ENCODE measurements at regions not wholly inside any gene's neighbourhood (a gene's known extent, or its start where the extent isn't known, plus 50 kb on each side); places are given as distances from the start of the nearest gene placed in this dataset.

DNA sequence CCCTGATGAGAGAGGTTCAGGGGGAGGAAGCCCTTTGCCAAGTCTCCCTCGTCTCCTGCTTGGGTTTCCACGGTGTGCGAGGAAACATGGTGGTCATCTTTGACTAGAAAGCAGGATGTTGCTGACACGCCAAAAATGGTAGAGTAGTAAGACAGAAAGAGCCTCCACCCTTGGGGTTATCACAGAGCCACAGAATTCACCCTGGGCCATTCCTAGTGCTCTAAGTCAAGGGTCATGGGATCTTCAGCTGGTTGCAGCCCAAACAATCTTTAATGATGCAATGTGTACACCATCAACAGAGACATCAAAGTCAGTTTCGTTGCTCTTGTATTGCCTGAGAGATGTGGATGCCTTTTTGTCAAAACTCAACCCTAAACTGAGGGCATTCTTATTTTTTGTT, 201.9 kb downstream of the LY86 start:
- FAIRE-seq (no peak), DNase-seq (ENCODE audit: insufficient read length) (no peak)
- no peak for TF ChIP-seq POLR2A (IDR thresholded peaks at IDR 0.05; ENCODE audit: low read depth, low read length)
- no peak for TF ChIP-seq POLR2AphosphoS5 (IDR thresholded peaks at IDR 0.05; ENCODE audit: low read depth, low read length)
- no peak for TF ChIP-seq TAF1 (IDR thresholded peaks at IDR 0.05; ENCODE audit: borderline replicate concordance, low read depth, low read length)

DNA sequence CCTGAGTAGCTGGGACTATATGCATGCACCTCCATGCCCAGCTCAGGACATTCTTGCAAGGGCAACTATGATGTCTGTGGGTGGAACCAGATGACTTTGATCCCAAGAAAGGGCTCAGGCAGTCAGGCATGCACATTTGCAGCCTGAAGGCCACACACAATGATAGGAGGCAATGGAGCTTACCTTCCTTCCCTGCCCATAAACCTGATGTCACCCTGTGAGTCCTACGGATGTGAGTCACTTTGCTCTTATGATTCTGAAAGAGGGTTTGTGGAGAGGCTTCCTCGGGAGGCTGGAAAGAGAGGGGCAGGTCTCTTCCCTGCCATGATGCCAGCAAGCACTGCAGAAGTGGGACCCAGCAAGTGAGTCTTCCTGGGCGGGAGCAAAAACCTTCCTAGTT, 202.4 kb downstream of the LY86 start:
- DNase-seq (ENCODE audit: insufficient read length) (no peak), FAIRE-seq (no peak)
- TF ChIP-seq POLR2AphosphoS5 (IDR thresholded peaks at IDR 0.05; ENCODE audit: low read depth, low read length) = no peak
- no peak for TF ChIP-seq POLR2A (IDR thresholded peaks at IDR 0.05; ENCODE audit: low read depth, low read length)
- no peak for TF ChIP-seq TAF1 (IDR thresholded peaks at IDR 0.05; ENCODE audit: borderline replicate concordance, low read depth, low read length)

DNA sequence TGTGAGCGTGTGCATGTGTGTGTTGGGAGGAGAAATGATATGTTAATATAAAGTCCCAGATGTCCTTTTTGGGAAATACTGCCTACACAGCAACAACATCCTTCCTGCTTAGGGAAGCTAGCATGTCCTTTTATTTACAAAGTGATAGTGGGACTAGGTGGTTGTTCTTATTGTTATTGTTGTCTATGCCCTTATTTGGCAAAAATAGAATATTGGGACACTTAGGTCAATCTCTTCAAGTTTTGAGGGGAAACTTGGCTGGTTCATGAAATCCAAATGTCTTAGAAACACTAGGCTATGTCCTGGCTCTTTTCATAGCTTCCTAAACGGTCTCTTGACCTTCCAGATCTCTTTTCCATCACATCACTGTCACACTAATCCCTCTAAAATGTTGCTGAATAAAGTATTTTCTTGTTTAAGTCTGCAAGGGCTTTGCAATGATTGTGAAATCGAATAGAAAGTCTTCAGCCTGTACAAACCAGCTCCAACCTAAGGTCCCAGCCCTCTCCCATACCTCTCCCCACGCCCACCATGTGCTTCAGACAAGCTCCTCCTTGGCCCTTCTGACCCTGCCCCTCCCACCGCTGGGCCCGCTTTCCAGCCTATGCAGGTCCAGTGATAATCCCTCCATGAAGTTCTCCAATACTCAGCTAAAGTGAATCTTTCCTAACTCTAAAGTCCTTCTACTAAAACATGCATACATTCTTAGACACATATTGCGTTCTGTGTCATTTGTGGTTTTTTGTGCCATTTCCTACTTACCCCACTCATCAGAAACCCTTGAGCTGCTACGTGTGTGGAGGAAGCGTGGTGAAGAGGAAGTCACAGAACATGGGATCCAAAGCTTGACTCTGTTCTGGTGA, 205.1 kb downstream of the LY86 start:
- peak; percentile 50 for FAIRE-seq
- DNase-seq (ENCODE audit: insufficient read length) = no peak
- no peak for TF ChIP-seq TAF1 (IDR thresholded peaks at IDR 0.05; ENCODE audit: borderline replicate concordance, low read depth, low read length)
- no peak for TF ChIP-seq POLR2AphosphoS5 (IDR thresholded peaks at IDR 0.05; ENCODE audit: low read depth, low read length)
- no peak for TF ChIP-seq POLR2A (IDR thresholded peaks at IDR 0.05; ENCODE audit: low read depth, low read length)

DNA sequence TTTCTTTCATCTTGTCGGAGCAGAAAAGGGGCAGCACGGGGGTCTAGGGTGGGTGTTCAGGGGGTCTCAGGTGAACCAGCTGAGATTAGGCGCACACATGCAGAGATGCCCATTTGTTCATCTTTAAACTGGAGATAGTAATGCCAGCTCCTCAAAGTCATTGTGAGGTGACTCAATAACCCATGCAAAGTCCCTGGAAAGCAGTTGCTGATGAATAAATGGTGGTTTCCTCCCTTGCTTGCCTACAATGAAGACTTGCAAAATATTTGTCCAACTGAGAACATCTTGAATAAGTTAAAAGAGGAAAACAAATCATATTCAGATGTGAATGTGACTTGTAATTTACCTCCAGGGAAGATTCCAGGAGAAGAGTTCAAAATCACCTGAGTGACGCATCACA, 206.9 kb downstream of the LY86 start:
- TF ChIP-seq TAF1 (IDR thresholded peaks at IDR 0.05; ENCODE audit: borderline replicate concordance, low read depth, low read length) (no peak), POLR2A (IDR thresholded peaks at IDR 0.05; ENCODE audit: low read depth, low read length) (no peak), POLR2AphosphoS5 (IDR thresholded peaks at IDR 0.05; ENCODE audit: low read depth, low read length) (no peak)
- DNase-seq (ENCODE audit: insufficient read length) (no peak), FAIRE-seq (no peak)

DNA sequence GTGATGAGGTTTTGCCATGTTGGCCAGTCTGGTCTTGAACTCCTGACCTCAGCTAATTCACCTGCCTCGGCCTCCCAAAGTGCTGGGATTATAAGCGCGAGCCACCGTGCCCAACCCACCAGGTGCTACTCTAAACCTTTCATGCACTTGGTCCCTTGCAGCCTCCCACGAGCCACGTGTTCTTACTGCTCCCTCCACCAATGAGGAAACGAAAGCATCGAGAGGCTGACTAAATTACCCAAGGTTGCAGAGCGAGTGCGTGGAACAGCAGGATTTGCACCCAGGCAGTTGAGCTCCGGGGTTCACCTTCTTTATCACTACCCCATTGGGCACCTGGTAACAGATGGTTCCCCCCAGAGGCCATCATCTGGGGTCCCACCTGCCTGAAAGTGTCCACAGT, 208.3 kb downstream of the LY86 start:
- TF ChIP-seq POLR2A (IDR thresholded peaks at IDR 0.05; ENCODE audit: low read depth, low read length) (no peak), TAF1 (IDR thresholded peaks at IDR 0.05; ENCODE audit: borderline replicate concordance, low read depth, low read length) (no peak), POLR2AphosphoS5 (IDR thresholded peaks at IDR 0.05; ENCODE audit: low read depth, low read length) (no peak)
- no peak for DNase-seq (ENCODE audit: insufficient read length)
- no peak for FAIRE-seq

DNA sequence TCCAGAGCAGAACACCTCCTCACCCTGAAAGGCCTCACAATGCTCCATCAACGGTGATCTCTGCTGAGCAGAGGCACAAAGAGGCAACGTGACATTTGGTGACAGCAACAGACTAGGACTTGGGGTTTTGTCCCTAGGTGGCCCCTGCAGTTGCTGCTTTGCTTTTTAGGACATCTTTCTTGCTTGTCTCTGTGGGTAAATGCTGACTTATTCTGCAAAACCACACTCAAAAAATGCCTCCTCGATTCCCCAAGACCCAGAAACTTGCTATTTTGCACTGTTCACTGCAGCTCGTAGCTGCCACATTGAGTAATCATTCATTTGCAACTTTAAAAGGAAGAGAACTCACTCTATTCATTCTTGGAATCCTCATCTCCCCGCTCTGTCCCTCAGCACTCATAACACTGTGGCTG, 209.9 kb downstream of the LY86 start:
- DNase-seq (ENCODE audit: insufficient read length) (no peak), FAIRE-seq (peak; percentile 89)
- no peak for TF ChIP-seq POLR2A (IDR thresholded peaks at IDR 0.05; ENCODE audit: low read depth, low read length)
- TF ChIP-seq TAF1 (IDR thresholded peaks at IDR 0.05; ENCODE audit: borderline replicate concordance, low read depth, low read length) = no peak
- no peak for TF ChIP-seq POLR2AphosphoS5 (IDR thresholded peaks at IDR 0.05; ENCODE audit: low read depth, low read length)

DNA sequence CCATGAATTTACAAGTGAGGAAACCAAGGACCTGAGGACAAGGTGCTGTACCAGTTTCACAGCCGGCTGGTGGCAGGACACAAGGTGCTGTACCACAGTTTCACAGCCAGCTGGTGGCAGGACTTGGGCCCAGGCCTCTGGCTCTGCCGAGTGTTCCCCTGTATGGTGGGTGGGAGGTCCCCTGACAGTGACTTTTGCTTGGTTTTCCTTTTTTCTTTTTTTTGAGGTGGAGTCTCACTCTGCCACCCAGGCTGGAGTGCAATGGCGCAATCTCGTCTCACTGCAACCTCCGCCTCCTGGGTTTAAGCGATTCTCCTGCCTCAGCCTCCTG, 212.4 kb downstream of the LY86 start:
- TF ChIP-seq POLR2AphosphoS5 (IDR thresholded peaks at IDR 0.05; ENCODE audit: low read depth, low read length) (no peak), POLR2A (IDR thresholded peaks at IDR 0.05; ENCODE audit: low read depth, low read length) (no peak), TAF1 (IDR thresholded peaks at IDR 0.05; ENCODE audit: borderline replicate concordance, low read depth, low read length) (no peak)
- no peak for FAIRE-seq
- DNase-seq (ENCODE audit: insufficient read length) = no peak

DNA sequence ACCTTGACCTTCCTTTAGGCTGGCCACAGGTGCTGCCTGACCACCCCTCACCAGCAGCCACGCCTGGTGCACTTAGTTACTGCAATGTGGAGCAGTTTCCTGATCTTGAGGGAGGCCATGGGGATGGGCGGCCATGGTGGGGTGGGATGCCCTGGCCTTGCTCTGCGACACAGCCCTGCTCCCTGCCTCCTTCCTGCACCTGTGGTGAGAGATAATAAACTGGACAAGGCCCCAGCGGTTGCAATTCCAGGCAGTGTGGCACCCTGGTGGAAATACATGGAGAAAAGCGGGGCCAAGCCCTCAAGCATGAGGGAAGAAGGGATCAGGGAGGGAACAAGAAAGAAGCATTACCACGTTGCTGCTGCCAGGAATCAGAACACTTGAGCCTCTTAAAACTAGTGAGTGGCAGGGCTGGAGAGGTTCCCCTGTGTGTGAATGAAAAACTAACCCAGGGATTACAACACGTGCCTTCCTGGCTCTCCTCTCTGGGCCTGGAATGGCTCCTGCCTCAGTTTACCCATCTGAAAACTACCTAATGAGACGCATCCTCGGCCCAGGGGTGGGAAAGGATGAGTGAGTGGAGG, 213.2 kb downstream of the LY86 start:
- TF ChIP-seq TAF1 (IDR thresholded peaks at IDR 0.05; ENCODE audit: borderline replicate concordance, low read depth, low read length) (no peak), POLR2AphosphoS5 (IDR thresholded peaks at IDR 0.05; ENCODE audit: low read depth, low read length) (no peak), POLR2A (IDR thresholded peaks at IDR 0.05; ENCODE audit: low read depth, low read length) (no peak)
- FAIRE-seq (no peak), DNase-seq (ENCODE audit: insufficient read length) (no peak)

DNA sequence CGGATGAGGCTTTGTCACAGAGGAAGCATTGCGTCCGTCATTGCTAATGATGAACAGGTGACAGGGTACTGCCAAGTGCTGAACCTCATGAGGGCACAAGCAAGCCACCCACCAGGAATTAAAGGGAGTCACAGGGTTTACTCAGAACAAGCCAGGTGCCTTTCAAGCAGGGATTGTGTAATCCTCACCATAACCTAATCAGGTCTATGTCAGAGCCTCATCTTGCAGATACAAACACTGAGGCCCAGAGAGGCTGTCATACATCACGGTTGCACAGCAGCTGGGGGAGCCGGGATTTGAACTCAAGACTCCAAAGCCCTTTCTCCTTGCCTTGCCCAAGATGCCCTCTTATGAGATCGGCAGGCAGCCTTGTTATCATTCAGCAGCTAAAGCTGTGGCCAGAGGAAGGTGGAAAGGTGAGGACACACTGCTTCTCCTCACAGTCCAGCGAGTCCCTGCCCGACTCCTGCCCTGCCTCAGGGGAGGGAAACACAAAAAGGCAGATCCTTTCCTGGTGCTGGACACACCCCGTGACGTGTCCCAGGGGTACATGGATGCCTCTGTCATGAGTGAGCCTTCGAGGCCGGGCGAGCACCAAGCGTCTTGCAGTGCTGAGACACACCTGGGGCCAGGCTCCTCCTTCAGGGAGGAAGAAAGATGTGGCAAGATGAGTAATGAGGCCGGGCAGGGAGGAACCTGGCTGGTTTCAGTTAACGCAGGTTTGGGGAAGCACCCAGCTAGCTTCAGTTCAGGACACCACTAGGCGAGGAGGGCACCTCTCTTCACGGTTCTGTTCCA, 214.9 kb downstream of the LY86 start:
- FAIRE-seq (peak; percentile 89), DNase-seq (ENCODE audit: insufficient read length) (peak; percentile 67)
- TF ChIP-seq POLR2AphosphoS5 (IDR thresholded peaks at IDR 0.05; ENCODE audit: low read depth, low read length) (no peak), POLR2A (IDR thresholded peaks at IDR 0.05; ENCODE audit: low read depth, low read length) (no peak), TAF1 (IDR thresholded peaks at IDR 0.05; ENCODE audit: borderline replicate concordance, low read depth, low read length) (no peak)

DNA sequence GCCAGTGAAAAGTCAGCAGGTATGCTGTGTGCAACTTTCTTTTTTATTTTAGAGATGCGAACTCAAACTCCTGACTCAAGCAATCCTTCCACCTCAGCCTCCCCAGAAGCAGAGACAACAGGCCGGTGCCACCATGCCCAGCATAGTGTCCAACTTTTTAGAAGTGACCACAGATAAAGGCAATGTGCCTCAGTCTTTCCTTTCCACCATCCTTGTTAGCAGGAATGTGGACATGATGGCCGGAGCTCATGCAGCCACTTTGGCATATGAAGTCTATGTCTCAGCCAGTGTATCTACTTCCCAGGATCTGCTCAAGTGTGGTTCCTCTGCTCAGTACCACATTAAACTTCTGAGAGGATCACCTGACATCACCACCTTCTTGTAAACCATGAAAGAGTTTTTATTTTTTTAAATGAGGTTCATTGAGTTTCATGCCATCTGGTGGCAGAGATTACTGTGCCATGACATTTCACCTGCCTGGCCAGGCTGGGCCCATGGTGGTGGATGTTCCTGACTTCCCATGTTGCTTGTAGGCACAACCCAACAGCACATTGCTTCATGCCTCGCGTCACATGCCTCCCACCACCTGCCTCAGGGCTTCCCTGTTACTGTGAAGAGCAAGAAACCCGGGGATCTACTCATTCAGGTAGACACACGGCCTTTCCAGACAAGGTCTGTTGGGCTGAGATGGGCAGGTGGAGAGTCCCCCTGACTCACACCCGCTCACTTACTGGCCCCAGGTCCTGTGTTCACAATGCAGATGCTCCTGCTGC, 216.5 kb downstream of the LY86 start:
- no peak for FAIRE-seq
- TF ChIP-seq POLR2AphosphoS5 (IDR thresholded peaks at IDR 0.05; ENCODE audit: low read depth, low read length) = no peak
- no peak for TF ChIP-seq TAF1 (IDR thresholded peaks at IDR 0.05; ENCODE audit: borderline replicate concordance, low read depth, low read length)
- no peak for TF ChIP-seq POLR2A (IDR thresholded peaks at IDR 0.05; ENCODE audit: low read depth, low read length)
- DNase-seq (ENCODE audit: insufficient read length) = no peak

All from GM12892 (cell line).